GM12872 (cell line): ENCODE measurements at regions not wholly inside any gene's neighbourhood (a gene's known extent, or its start where the extent isn't known, plus 50 kb on each side); places are given as distances from the start of the nearest gene placed in this dataset.

Experiments
- CTCF ChIP-seq: IDR thresholded peaks from 3 replicates; pipeline ENCODE4 v1.5.1; 2011; ENCODE audit warnings: low read depth, mild to moderate bottlenecking, low read length, moderate library complexity; ENCODE audit not compliant: insufficient read depth

GRCh38 chr17:55983096-55983495 lies 170.2 kb upstream of the ANKFN1 start:
- no peak for TF ChIP-seq CTCF

- TF ChIP-seq CTCF, result no peak
These were observed 166.5 kb upstream of the ANKFN1 start for GRCh38 chr17:55986817-55987216.

- TF ChIP-seq CTCF, result no peak
These were observed 164.4 kb upstream of the ANKFN1 start for GRCh38 chr17:55988861-55989260.

- TF ChIP-seq CTCF, result no peak
These were observed 162.8 kb upstream of the ANKFN1 start for GRCh38 chr17:55990332-55991006.

- no peak for TF ChIP-seq CTCF
These were observed 156.4 kb upstream of the ANKFN1 start for GRCh38 chr17:55996826-55997225.

GRCh38 chr17:56000411-56000810 lies 152.9 kb upstream of the ANKFN1 start:
- TF ChIP-seq CTCF, result no peak

GRCh38 chr17:56009795-56010651 lies 143.3 kb upstream of the ANKFN1 start:
- no peak for TF ChIP-seq CTCF
